NB4 (cell line): ENCODE measurements at regions not wholly inside any gene's neighbourhood (a gene's known extent, or its start where the extent isn't known, plus 50 kb on each side); places are given as distances from the start of the nearest gene placed in this dataset.

Experiments used
- CTCF ChIP-seq: IDR thresholded peaks from one replicate; pipeline ENCODE4 v1.5.1; 2012; ENCODE audit warnings: low read depth, low read length
- POLR2A ChIP-seq: IDR thresholded peaks from 2 replicates; pipeline ENCODE4 v1.6.1; 2011; ENCODE audit warnings: mild to moderate bottlenecking; ENCODE audit not compliant: insufficient read length; ENCODE audit errors: extremely low read depth

DNA sequence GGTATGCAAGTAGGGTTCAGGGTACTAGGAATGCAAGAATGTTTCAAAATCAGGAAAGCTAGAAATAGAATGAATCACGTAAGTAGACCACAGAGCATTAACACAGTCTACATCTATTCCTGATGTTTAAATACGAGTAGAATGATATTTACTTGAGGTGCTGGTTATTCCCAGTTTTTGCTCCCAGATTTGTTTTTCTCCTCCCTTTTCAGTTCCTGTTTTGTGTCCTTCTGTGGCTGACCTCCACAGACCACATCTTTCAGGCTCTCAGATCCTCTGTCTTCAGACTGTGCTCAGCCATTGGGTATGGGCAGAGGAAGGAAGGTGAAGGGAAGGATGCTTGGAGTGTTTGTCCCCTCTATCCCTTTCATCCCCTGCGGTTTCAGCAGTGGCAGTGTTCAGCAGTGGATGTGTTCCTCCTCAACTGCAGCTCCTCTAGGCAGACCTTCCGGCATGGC is 276.6 kb downstream of the ZNF621 start:
- TF ChIP-seq POLR2A (no peak), CTCF (no peak)
